Tibial artery (tissue), 4 donors: ENCODE measurements at regions not wholly inside any gene's neighbourhood (a gene's known extent, or its start where the extent isn't known, plus 50 kb on each side); places are given as distances from the start of the nearest gene placed in this dataset.
"Not testable (repeated sequence)": the region's sequence is repeated elsewhere in the genome, so short reads cannot be mapped to it uniquely, and the experiment has no call there.

Experiments
- DNase-seq, 2 donors: peaks; one replicate each; pipeline ENCODE4 v3.0.0-alpha.2; 2019
- H3K27ac ChIP-seq, 2 donors: fragments of 200-600 bp; sonication (generic) in 1 of 2; 1 replicate in 1 of 2; 2 replicates in 1 of 2; pipeline ENCODE4 v1.5.1; 2018 to 2019; ENCODE audit warnings: mild to moderate bottlenecking in 1 of 2
- H3K27me3 ChIP-seq, 2 donors: fragments of 200-600 bp; sonication (generic) in 1 of 2; one replicate each; pipeline versions ENCODE4 v1.5.1 to v1.6.0; 2016 to 2019
- H3K36me3 ChIP-seq, 3 donors: fragments of 200-600 bp; sonication (generic) in 2 of 3; one replicate each; pipeline ENCODE4 v1.5.1; 2016 to 2019; ENCODE audit warnings: mild to moderate bottlenecking in 2 of 3
- H3K4me1 ChIP-seq, 4 donors: fragments of 200-600 bp; sonication (generic) in 2 of 4; 1 replicate in 3 of 4; 2 replicates in 1 of 4; pipeline ENCODE4 v1.5.1; 2016 to 2019
- H3K4me3 ChIP-seq, 2 donors: fragments of 200-600 bp; sonication (generic) in 1 of 2; 1 replicate in 1 of 2; 2 replicates in 1 of 2; pipeline ENCODE4 v1.5.1; 2018 to 2019; ENCODE audit warnings: mild to moderate bottlenecking in 2 of 2
- H3K9me3 ChIP-seq, 3 donors: fragments of 200-600 bp; sonication (generic) in 1 of 3; one replicate each; pipeline ENCODE4 v1.5.1; 2016 to 2019
- CTCF ChIP-seq, 2 experiments: fragments of 200-600 bp in 1 of 2; fragments of 450-650 bp in 1 of 2; IDR thresholded peaks; one replicate each; pipeline ENCODE4 v1.5.1; 2017 to 2019; ENCODE audit warnings: antibody characterized with exemption in 2 of 2, mild to moderate bottlenecking in 1 of 2, moderate library complexity in 1 of 2
- intact Hi-C: fragments of 100-400 bp; cut with DNase I; formaldehyde crosslinking; loops from one replicate; pipeline ENCODE4 v1.15.0; 2023; ENCODE audit warnings: low total_unique reads

- H3K27ac ChIP-seq: no peak overlapping the region
- no peak for DNase-seq
- H3K27me3 ChIP-seq: no peaks in the 10 kb centered on the region
- no peaks in the 10 kb centered on the region for H3K4me1 ChIP-seq
- H3K36me3 ChIP-seq: no peaks in the 10 kb centered on the region
- no peaks in the 10 kb centered on the region for H3K9me3 ChIP-seq
- H3K4me3 ChIP-seq: no peak overlapping the region
- no peak for TF ChIP-seq CTCF (IDR thresholded peaks at IDR 0.05)
- intact Hi-C loops: no loop called here
Measured at GRCh38 chr13:80817979-80818378, 477.1 kb upstream of the SPRY2 start.

- Histone ChIP-seq H3K36me3 (no peaks in the 10 kb centered on the region), H3K4me1 (no peaks in the 10 kb centered on the region), H3K27ac (no peak overlapping the region), H3K27me3 (no peaks in the 10 kb centered on the region), H3K9me3 (peaks cover 0 to 10% (median 0%) of the 10 kb centered on the region in 3 donors), H3K4me3 (no peak overlapping the region)
- intact Hi-C loops: no loop called here
- no peak for DNase-seq
- TF ChIP-seq CTCF (IDR thresholded peaks at IDR 0.05): no peak
Measured at GRCh38 chr13:80814541-80814940, 473.6 kb upstream of the SPRY2 start.

- H3K36me3 ChIP-seq, DNase-seq, H3K27me3 ChIP-seq, H3K4me3 ChIP-seq, intact Hi-C loops, H3K27ac ChIP-seq, H3K4me1 ChIP-seq, H3K9me3 ChIP-seq: not testable (repeated sequence)
Measured at GRCh38 chr13:80810294-80810693, 469.4 kb upstream of the SPRY2 start.

GRCh38 chr13:80802946-80803345 is 462.0 kb upstream of the SPRY2 start:
- H3K27me3 ChIP-seq: no peaks in the 10 kb centered on the region
- no peak overlapping the region for H3K27ac ChIP-seq
- no peaks in the 10 kb centered on the region for H3K36me3 ChIP-seq
- no peaks in the 10 kb centered on the region for H3K9me3 ChIP-seq
- no peak overlapping the region for H3K4me3 ChIP-seq
- no peak for TF ChIP-seq CTCF (IDR thresholded peaks at IDR 0.05)
- intact Hi-C loops: no loop called here
- H3K4me1 ChIP-seq: no peaks in the 10 kb centered on the region
- DNase-seq: no peak

GRCh38 chr13:80798576-80799133 is 457.7 kb upstream of the SPRY2 start:
- TF ChIP-seq CTCF (IDR thresholded peaks at IDR 0.05): no peak
- Histone ChIP-seq H3K4me3 (no peak overlapping the region), H3K4me1 (no peaks in the 10 kb centered on the region), H3K27me3 (no peaks in the 10 kb centered on the region), H3K9me3 (peaks cover 0 to 4% (median 0%) of the 10 kb centered on the region in 3 donors), H3K27ac (no peak overlapping the region), H3K36me3 (no peaks in the 10 kb centered on the region)
- no peak for DNase-seq
- intact Hi-C loops: no loop called here

GRCh38 chr13:80787604-80788003 is 446.7 kb upstream of the SPRY2 start:
- H3K4me1 ChIP-seq: no peaks in the 10 kb centered on the region
- no peak for DNase-seq
- no peaks in the 10 kb centered on the region for H3K9me3 ChIP-seq
- no peaks in the 10 kb centered on the region for H3K27me3 ChIP-seq
- no peak overlapping the region for H3K27ac ChIP-seq
- intact Hi-C loops: no loop called here
- TF ChIP-seq CTCF (IDR thresholded peaks at IDR 0.05): no peak
- H3K4me3 ChIP-seq: no peak overlapping the region
- no peaks in the 10 kb centered on the region for H3K36me3 ChIP-seq
